Panc1 (cell line): ENCODE measurements at regions not wholly inside any gene's neighbourhood (a gene's known extent, or its start where the extent isn't known, plus 50 kb on each side); places are given as distances from the start of the nearest gene placed in this dataset.

Experiments used
- ATAC-seq: fragments of 200-7000 bp; cut with Tn5 transposase; 2 replicates; pipeline ENCODE4 v1.9.1; 2020; ENCODE audit warnings: mild to moderate bottlenecking, moderate library complexity
- BruUV-seq: library from RNA; stranded (reverse); fragments of 400-500 nt; replicated peaks from 2 replicates; lab custom pipeline; 2021; lab: Mats Ljungman, UMichigan
- CTCF ChIA-PET: fragments of 300-600 bp; sonication (Branson Sonifier 250); formaldehyde crosslinking; loops from one replicate; lab custom pipeline; 2022; ENCODE audit warnings: antibody characterized with exemption; lab: Charles Lee
- POLR2A ChIA-PET: fragments of 300-600 bp; sonication (Branson Sonifier 250); formaldehyde crosslinking; loops from one replicate; lab custom pipeline; 2022; ENCODE audit warnings: antibody characterized with exemption; lab: Charles Lee
- DNase-seq: peaks from one replicate; pipeline ENCODE4 v3.0.0-alpha.2; 2010; ENCODE audit warnings: low read depth, low spot score
- H3K27ac ChIP-seq: 2 replicates; pipeline ENCODE4 v1.5.1; 2011; ENCODE audit warnings: mild to moderate bottlenecking, low read length, inconsistent platforms
- H3K27me3 ChIP-seq: fragments of 200-500 bp; sonication (Bioruptor generic); 2 replicates; pipeline ENCODE4 v1.6.0; 2014; ENCODE audit warnings: low read length, inconsistent platforms; ENCODE audit not compliant: control insufficient read depth, insufficient read depth
- H3K36me3 ChIP-seq: fragments of 200-500 bp; sonication (Bioruptor generic); 2 replicates; pipeline ENCODE4 v1.5.1; 2014; ENCODE audit warnings: inconsistent platforms, mild to moderate bottlenecking, low read length, moderate library complexity; ENCODE audit not compliant: control insufficient read depth, insufficient read depth
- H3K4me1 ChIP-seq: 2 replicates; pipeline ENCODE4 v1.5.1; 2011; ENCODE audit warnings: inconsistent platforms, mild to moderate bottlenecking, low read length, moderate library complexity; ENCODE audit not compliant: control insufficient read depth, insufficient read depth
- H3K4me3 ChIP-seq, 2 experiments: 2 replicates each; pipeline ENCODE4 v1.5.1; 2011 to 2012; ENCODE audit warnings: low read depth in 2 of 2, low read length in 2 of 2, mild to moderate bottlenecking in 2 of 2, inconsistent platforms in 1 of 2, moderate library complexity in 1 of 2
- H3K9me3 ChIP-seq: fragments of 200-500 bp; sonication (Bioruptor generic); 2 replicates; pipeline ENCODE4 v1.5.1; 2014; ENCODE audit warnings: low read depth, mild to moderate bottlenecking, inconsistent platforms, low read length, moderate library complexity; ENCODE audit not compliant: control insufficient read depth, insufficient read depth
- CTCF ChIP-seq: fragments of 450-650 bp; IDR thresholded peaks from 2 replicates; pipeline ENCODE4 v1.5.1; 2017; ENCODE audit warnings: mild to moderate bottlenecking
- POLR2AphosphoS5 ChIP-seq: IDR thresholded peaks from 2 replicates; pipeline ENCODE4 v1.6.1; 2012; ENCODE audit warnings: mild to moderate bottlenecking, low read depth, low read length, moderate library complexity
- REST ChIP-seq, 2 experiments: IDR thresholded peaks; 2 replicates each; pipeline ENCODE4 v1.6.1; 2011 to 2012; ENCODE audit warnings: low read depth in 2 of 2, control low read depth in 1 of 2, low read length in 1 of 2, mild to moderate bottlenecking in 1 of 2, moderate library complexity in 1 of 2; ENCODE audit not compliant: insufficient read depth in 1 of 2
- SIN3A ChIP-seq: IDR thresholded peaks from 2 replicates; pipeline ENCODE4 v1.6.1; 2012; ENCODE audit warnings: low read depth, mild to moderate bottlenecking, low read length, moderate library complexity, borderline replicate concordance; ENCODE audit not compliant: insufficient read depth
- TCF7L2 ChIP-seq: IDR thresholded peaks from 2 replicates; pipeline ENCODE4 v1.6.1; 2011; ENCODE audit warnings: mild to moderate bottlenecking, low read depth, low read length, inconsistent platforms
- in situ Hi-C: cut with HindIII; loops from 2 replicates; pipeline ENCODE4 v1.10.0; 2016; ENCODE audit warnings: low sequenced_read_pairs, low pct_unique_long_range_greater_than_20kb
- intact Hi-C: fragments of 100-400 bp; cut with micrococcal nuclease; formaldehyde crosslinking; loops from one replicate; pipeline ENCODE4 v1.10.0; 2022; ENCODE audit not compliant: unreplicated experiment

- Histone ChIP-seq H3K27me3 (no peaks in the 10 kb centered on the region), H3K4me3 (no peak overlapping the region), H3K9me3 (no peaks in the 10 kb centered on the region), H3K36me3 (no peaks in the 10 kb centered on the region), H3K4me1 (no peaks in the 10 kb centered on the region), H3K27ac (no peak overlapping the region)
- no peak for ATAC-seq
- CTCF ChIA-PET = no interaction called here
- intact Hi-C loops (no loop called here), in situ Hi-C loops (no loop called here)
- TF ChIP-seq CTCF (no peak), TCF7L2 (no peak), REST (IDR thresholded peaks at IDR 0.05; ENCODE audit: insufficient read depth in 1 of 2, low read depth in 2 of 2, low read length in 1 of 2) (no peak), POLR2AphosphoS5 (no peak), SIN3A (no peak)
- DNase-seq = no peak
- BruUV-seq = no TSS peak
- POLR2A ChIA-PET = no interaction called here
These were observed 117.0 kb upstream of the HS3ST1 start for GRCh38 chr4:11545651-11546050.

GRCh38 chr4:11544211-11544610, 115.5 kb upstream of the HS3ST1 start:
- in situ Hi-C loops = no loop called here
- intact Hi-C loops = no loop called here
- DNase-seq (no peak), ATAC-seq (no peak)
- BruUV-seq = no TSS peak
- Histone ChIP-seq H3K27ac (no peak overlapping the region), H3K4me1 (no peaks in the 10 kb centered on the region), H3K4me3 (no peak overlapping the region), H3K9me3 (no peaks in the 10 kb centered on the region), H3K27me3 (no peaks in the 10 kb centered on the region), H3K36me3 (no peaks in the 10 kb centered on the region)
- ChIA-PET POLR2A (no interaction called here), CTCF (no interaction called here)
- TF ChIP-seq REST (IDR thresholded peaks at IDR 0.05; ENCODE audit: insufficient read depth in 1 of 2, low read depth in 2 of 2, low read length in 1 of 2) (no peak), SIN3A (no peak), CTCF (no peak), POLR2AphosphoS5 (no peak), TCF7L2 (no peak)
